Neural progenitor cell (in vitro differentiated cells): ENCODE measurements at regions not wholly inside any gene's neighbourhood (a gene's known extent, or its start where the extent isn't known, plus 50 kb on each side); places are given as distances from the start of the nearest gene placed in this dataset.

Experiments used
- DNase-seq: peaks from one replicate; pipeline ENCODE4 v3.0.0-alpha.2; 2016; ENCODE audit warnings: low spot score
- H2AFZ ChIP-seq: fragments of 200-600 bp; sonication (generic); replicated peaks from 2 replicates; pipeline ENCODE4 v1.6.1; 2016; ENCODE audit warnings: antibody characterized with exemption
- H3F3A ChIP-seq: fragments of 200-600 bp; sonication (generic); 2 replicates; pipeline ENCODE4 v1.6.1; 2016; ENCODE audit warnings: antibody characterized with exemption, low read depth
- H3K27ac ChIP-seq: fragments of 200-600 bp; sonication (generic); 2 replicates; pipeline ENCODE4 v1.5.1; 2016; ENCODE audit warnings: mild to moderate bottlenecking
- H3K27me3 ChIP-seq: fragments of 200-600 bp; sonication (generic); 2 replicates; pipeline ENCODE4 v1.6.1; 2016; ENCODE audit warnings: mild to moderate bottlenecking, moderate library complexity
- H3K36me3 ChIP-seq: fragments of 200-600 bp; sonication (generic); 2 replicates; pipeline ENCODE4 v1.5.1; 2016
- H3K4me1 ChIP-seq: fragments of 200-600 bp; sonication (generic); 2 replicates; pipeline ENCODE4 v1.6.1; 2016; ENCODE audit warnings: mixed run types
- H3K4me2 ChIP-seq: fragments of 200-600 bp; sonication (generic); 2 replicates; pipeline ENCODE4 v1.6.1; 2016
- H3K4me3 ChIP-seq: fragments of 200-600 bp; sonication (generic); 2 replicates; pipeline ENCODE4 v1.5.1; 2016
- H3K79me2 ChIP-seq: fragments of 200-600 bp; sonication (generic); 2 replicates; pipeline ENCODE4 v1.6.1; 2016; ENCODE audit warnings: low read depth
- H3K9ac ChIP-seq: fragments of 200-600 bp; sonication (generic); 2 replicates; pipeline ENCODE4 v1.6.1; 2016
- H3K9me3 ChIP-seq: fragments of 200-600 bp; sonication (generic); 2 replicates; pipeline ENCODE4 v1.5.1; 2016; ENCODE audit warnings: low read depth
- H4K20me1 ChIP-seq: fragments of 200-600 bp; sonication (generic); 2 replicates; pipeline ENCODE4 v1.6.1; 2016; ENCODE audit warnings: low read depth
- H3K27ac Mint-ChIP-seq: 3 replicates; pipeline ENCODE4 v1.8.0; 2021; ENCODE audit warnings: mixed read lengths
- H3K27me3 Mint-ChIP-seq: 2 replicates; pipeline ENCODE4 v1.8.0; 2022; ENCODE audit warnings: low read depth, mild to moderate bottlenecking, inconsistent platforms, moderate library complexity, mixed read lengths; ENCODE audit not compliant: insufficient read depth
- H3K36me3 Mint-ChIP-seq: 3 replicates; pipeline ENCODE4 v1.8.0; 2021; ENCODE audit warnings: mixed read lengths
- H3K4me1 Mint-ChIP-seq: 3 replicates; pipeline ENCODE4 v1.8.0; 2021; ENCODE audit warnings: mixed read lengths
- H3K4me3 Mint-ChIP-seq: 3 replicates; pipeline ENCODE4 v1.8.0; 2021; ENCODE audit warnings: mild to moderate bottlenecking, moderate library complexity, mixed read lengths
- H3K9me3 Mint-ChIP-seq: 3 replicates; pipeline ENCODE4 v1.8.0; 2020; ENCODE audit warnings: mixed read lengths
- CTCF ChIP-seq: fragments of 200-600 bp; sonication (generic); IDR thresholded peaks from 2 replicates; pipeline ENCODE4 v1.5.1; 2017; ENCODE audit warnings: antibody characterized with exemption, mild to moderate bottlenecking
- EZH2 ChIP-seq: fragments of 200-600 bp; sonication (generic); IDR thresholded peaks from 2 replicates; pipeline ENCODE4 v1.6.1; 2017; ENCODE audit warnings: antibody characterized with exemption, mild to moderate bottlenecking, moderate library complexity
- EZH2phosphoT487 ChIP-seq: fragments of 200-600 bp; sonication (generic); IDR thresholded peaks from 2 replicates; pipeline ENCODE4 v1.6.1; 2017; ENCODE audit warnings: antibody characterized with exemption

GRCh38 chr6:9398071-9398766 lies 962.9 kb upstream of the SLC35B3 start:
- no peaks in the 10 kb centered on the region for H3F3A ChIP-seq
- Mint-ChIP-seq H3K4me1 (no peaks in the 10 kb centered on the region), H3K27ac (peak overlapping the region; percentile 76), H3K36me3 (no peaks in the 10 kb centered on the region), H3K27me3 (no peaks in the 10 kb centered on the region), H3K4me3 (no peak overlapping the region), H3K9me3 (peaks cover 2% of the 10 kb centered on the region)
- H3K9ac ChIP-seq = no peak overlapping the region
- TF ChIP-seq EZH2 (no peak), CTCF (no peak), EZH2phosphoT487 (no peak)
- no peaks in the 10 kb centered on the region for H3K27me3 ChIP-seq
- no peak overlapping the region for H3K4me2 ChIP-seq
- no peaks in the 10 kb centered on the region for H3K9me3 ChIP-seq
- no peak overlapping the region for H3K27ac ChIP-seq
- no peak for DNase-seq
- H4K20me1 ChIP-seq = no peaks in the 10 kb centered on the region
- no peak overlapping the region for H2AFZ ChIP-seq
- H3K36me3 ChIP-seq = no peaks in the 10 kb centered on the region
- H3K4me1 ChIP-seq = no peaks in the 10 kb centered on the region
- no peak overlapping the region for H3K4me3 ChIP-seq
- H3K79me2 ChIP-seq = no peaks in the 10 kb centered on the region

GRCh38 chr6:9388596-9388995 lies 953.3 kb upstream of the SLC35B3 start:
- no peaks in the 10 kb centered on the region for H3K27me3 Mint-ChIP-seq
- no peak for DNase-seq
- no peak overlapping the region for H3K4me3 ChIP-seq
- H3K9me3 Mint-ChIP-seq = no peaks in the 10 kb centered on the region
- no peaks in the 10 kb centered on the region for H3F3A ChIP-seq
- H3K9ac ChIP-seq = no peak overlapping the region
- H3K9me3 ChIP-seq = no peaks in the 10 kb centered on the region
- H3K27ac Mint-ChIP-seq = no peak overlapping the region
- no peaks in the 10 kb centered on the region for H3K27me3 ChIP-seq
- no peaks in the 10 kb centered on the region for H3K79me2 ChIP-seq
- no peaks in the 10 kb centered on the region for H3K36me3 ChIP-seq
- peak overlapping the region; percentile 14 for H2AFZ ChIP-seq
- H3K27ac ChIP-seq = no peak overlapping the region
- H3K36me3 Mint-ChIP-seq = no peaks in the 10 kb centered on the region
- no peak overlapping the region for H3K4me3 Mint-ChIP-seq
- H3K4me1 ChIP-seq = no peaks in the 10 kb centered on the region
- TF ChIP-seq EZH2 (no peak), EZH2phosphoT487 (no peak), CTCF (no peak)
- no peaks in the 10 kb centered on the region for H3K4me1 Mint-ChIP-seq
- no peaks in the 10 kb centered on the region for H4K20me1 ChIP-seq
- no peak overlapping the region for H3K4me2 ChIP-seq

- no peaks in the 10 kb centered on the region for H3K27me3 Mint-ChIP-seq
- no peaks in the 10 kb centered on the region for H3K9me3 ChIP-seq
- no peaks in the 10 kb centered on the region for H3K4me1 ChIP-seq
- H3K9ac ChIP-seq = no peak overlapping the region
- H3K4me1 Mint-ChIP-seq = no peaks in the 10 kb centered on the region
- H3K27ac ChIP-seq = no peak overlapping the region
- DNase-seq = no peak
- H3K79me2 ChIP-seq = no peaks in the 10 kb centered on the region
- no peaks in the 10 kb centered on the region for H3K9me3 Mint-ChIP-seq
- no peak overlapping the region for H3K4me2 ChIP-seq
- no peaks in the 10 kb centered on the region for H3K36me3 Mint-ChIP-seq
- TF ChIP-seq CTCF (no peak), EZH2 (no peak), EZH2phosphoT487 (no peak)
- H4K20me1 ChIP-seq = no peaks in the 10 kb centered on the region
- H3K36me3 ChIP-seq = no peaks in the 10 kb centered on the region
- no peaks in the 10 kb centered on the region for H3F3A ChIP-seq
- no peak overlapping the region for H3K4me3 Mint-ChIP-seq
- H3K4me3 ChIP-seq = no peak overlapping the region
- H3K27ac Mint-ChIP-seq = no peak overlapping the region
- no peak overlapping the region for H2AFZ ChIP-seq
- H3K27me3 ChIP-seq = no peaks in the 10 kb centered on the region
Observed at GRCh38 chr6:9380568-9380967, 945.2 kb upstream of the SLC35B3 start.
